HCT116 (cell line): ENCODE measurements at regions not wholly inside any gene's neighbourhood (a gene's known extent, or its start where the extent isn't known, plus 50 kb on each side); places are given as distances from the start of the nearest gene placed in this dataset.

Experiments
- ATAC-seq: fragments of 200-7000 bp; cut with Tn5 transposase; 2 replicates; pipeline ENCODE4 v1.9.1; 2020; ENCODE audit warnings: mild to moderate bottlenecking, moderate library complexity
- BruUV-seq: library from RNA; stranded (reverse); fragments of 400-500 nt; replicated peaks from 2 replicates; lab custom pipeline; 2021; lab: Mats Ljungman, UMichigan
- CTCF ChIA-PET: fragments of 300-600 bp; sonication (Branson Sonifier 250); formaldehyde crosslinking; loops from one replicate; lab custom pipeline; 2021; ENCODE audit warnings: antibody characterized with exemption; lab: Charles Lee
- POLR2A ChIA-PET: fragments of 300-600, 350-600 bp; sonication (Branson Sonifier 250); formaldehyde crosslinking; loops from one replicate; lab custom pipeline; 2021; ENCODE audit warnings: antibody characterized with exemption; lab: Charles Lee
- RAD21 ChIA-PET, 2 experiments: fragments of 300-600 bp; sonication (Branson Sonifier 250); formaldehyde crosslinking; loops; one replicate each; lab custom pipeline; 2023; ENCODE audit warnings: low total read pairs in 2 of 2; ENCODE audit not compliant: uncharacterized antibody in 2 of 2, unreplicated experiment in 2 of 2, low non-redundant PET in 1 of 2; lab: Charles Lee
- DNase-seq: peaks from one replicate; pipeline ENCODE4 v3.0.0-alpha.2; 2010; ENCODE audit warnings: low read depth, low spot score
- H2AFZ ChIP-seq: fragments of 200-600 bp; shearing (Covaris generic), sonication (generic); 2 replicates; pipeline ENCODE4 v1.6.1; 2017; ENCODE audit warnings: low read depth, mixed run types, mixed read lengths, antibody characterized with exemption, low read length; ENCODE audit not compliant: poor library complexity, severe bottlenecking
- H3K27ac ChIP-seq: 2 replicates; pipeline ENCODE4 v1.5.1; 2012; ENCODE audit warnings: low read depth, low read length
- H3K27me3 ChIP-seq: fragments of 200-600 bp; sonication (generic); 2 replicates; pipeline ENCODE4 v1.6.1; 2016; ENCODE audit warnings: mixed run types, low read length, mixed read lengths; ENCODE audit not compliant: insufficient read depth
- H3K36me3 ChIP-seq, 2 experiments: fragments of 200-500 bp in 1 of 2; fragments of 200-600 bp in 1 of 2; sonication (Bioruptor generic) in 1 of 2; sonication (generic) in 1 of 2; 2 replicates each; pipeline versions ENCODE4 v1.5.1 to v1.6.1; 2014 to 2016; ENCODE audit warnings: low read length in 2 of 2, inconsistent platforms in 1 of 2, mixed read lengths in 1 of 2, mixed run types in 1 of 2; ENCODE audit not compliant: insufficient read depth in 2 of 2, control insufficient read depth in 1 of 2
- H3K4me1 ChIP-seq, 2 experiments: fragments of 200-600 bp in 1 of 2; sonication (generic) in 1 of 2; 2 replicates each; pipeline versions ENCODE4 v1.5.1 to v1.6.1; 2012 to 2017; ENCODE audit warnings: low read length in 2 of 2, inconsistent platforms in 1 of 2, mild to moderate bottlenecking in 1 of 2, mixed read lengths in 1 of 2, mixed run types in 1 of 2, moderate library complexity in 1 of 2; ENCODE audit not compliant: insufficient read depth in 2 of 2, control insufficient read depth in 1 of 2
- H3K4me2 ChIP-seq: fragments of 200-600 bp; sonication (generic); 2 replicates; pipeline ENCODE4 v1.6.1; 2017; ENCODE audit warnings: mixed run types, low read length, mixed read lengths
- H3K4me3 ChIP-seq, 2 experiments: fragments of 200-600 bp in 1 of 2; sonication (generic) in 1 of 2; replicated peaks in 1 of 2; 2 replicates each; pipeline ENCODE4 v1.5.1; 2011 to 2016; ENCODE audit warnings: low read length in 2 of 2, control low read depth in 1 of 2, low read depth in 1 of 2, mild to moderate bottlenecking in 1 of 2, mixed read lengths in 1 of 2, mixed run types in 1 of 2
- H3K79me2 ChIP-seq: fragments of 200-600 bp; sonication (generic); 2 replicates; pipeline ENCODE4 v1.6.1; 2017; ENCODE audit warnings: mild to moderate bottlenecking, mixed run types, low read length, moderate library complexity, mixed read lengths; ENCODE audit not compliant: insufficient read depth
- H3K9ac ChIP-seq: fragments of 200-600 bp; sonication (generic); 2 replicates; pipeline ENCODE4 v1.6.1; 2016; ENCODE audit warnings: low read length, mixed read lengths
- H3K9me2 ChIP-seq: fragments of 200-600 bp; sonication (generic), shearing (Covaris generic); 2 replicates; pipeline ENCODE4 v1.6.1; 2017; ENCODE audit warnings: mixed run types, mild to moderate bottlenecking, moderate library complexity; ENCODE audit not compliant: insufficient read depth
- H3K9me3 ChIP-seq, 2 experiments: fragments of 200-500 bp in 1 of 2; fragments of 200-600 bp in 1 of 2; sonication (Bioruptor generic) in 1 of 2; sonication (generic) in 1 of 2; 2 replicates each; pipeline ENCODE4 v1.6.1; 2014 to 2017; ENCODE audit warnings: low read length in 2 of 2, mixed read lengths in 2 of 2, inconsistent platforms in 1 of 2, low read depth in 1 of 2, mild to moderate bottlenecking in 1 of 2, mixed run types in 1 of 2, moderate library complexity in 1 of 2; ENCODE audit not compliant: control insufficient read depth in 1 of 2, insufficient read depth in 1 of 2
- H4K20me1 ChIP-seq: fragments of 200-600 bp; sonication (generic), shearing (Covaris generic); 2 replicates; pipeline ENCODE4 v1.6.1; 2017; ENCODE audit warnings: mixed run types, mild to moderate bottlenecking, moderate library complexity; ENCODE audit not compliant: insufficient read depth
- EGR1 ChIP-seq: IDR thresholded peaks from 2 replicates; pipeline ENCODE4 v1.6.1; 2012; ENCODE audit warnings: low read depth
- EZH2 ChIP-seq: fragments of 200-600 bp; sonication (generic); IDR thresholded peaks from 2 replicates; pipeline ENCODE4 v1.6.1; 2017; ENCODE audit warnings: antibody characterized with exemption, mixed run types
- EZH2phosphoT487 ChIP-seq: fragments of 200-600 bp; IDR thresholded peaks from 2 replicates; pipeline ENCODE4 v1.6.1; 2018; ENCODE audit warnings: antibody characterized with exemption, borderline replicate concordance
- MAX ChIP-seq: IDR thresholded peaks from 2 replicates; pipeline ENCODE4 v1.6.1; 2012
- POLR2A ChIP-seq: IDR thresholded peaks from 2 replicates; pipeline ENCODE4 v1.7.0; 2011; ENCODE audit warnings: borderline replicate concordance; ENCODE audit not compliant: insufficient read depth, insufficient read length; ENCODE audit errors: extremely low read depth
- RAD21 ChIP-seq: IDR thresholded peaks from 2 replicates; pipeline ENCODE4 v1.6.1; 2012; ENCODE audit warnings: low read depth, mild to moderate bottlenecking
- REST ChIP-seq: IDR thresholded peaks from 2 replicates; pipeline ENCODE4 v1.6.1; 2012; ENCODE audit warnings: low read depth
- SIN3A ChIP-seq: IDR thresholded peaks from 2 replicates; pipeline ENCODE4 v1.6.1; 2012; ENCODE audit warnings: low read depth
- SP1 ChIP-seq: IDR thresholded peaks from 2 replicates; pipeline ENCODE4 v1.6.1; 2012; ENCODE audit warnings: low read depth
- TCF7L2 ChIP-seq: IDR thresholded peaks from 2 replicates; pipeline ENCODE4 v1.7.0; 2011; ENCODE audit warnings: borderline replicate concordance, inconsistent platforms; ENCODE audit not compliant: insufficient read depth, insufficient read length; ENCODE audit errors: extremely low read depth
- YY1 ChIP-seq: IDR thresholded peaks from 2 replicates; pipeline ENCODE4 v1.6.1; 2011; ENCODE audit warnings: low read length, low read depth, moderate library complexity, mild to moderate bottlenecking; ENCODE audit not compliant: insufficient replicate concordance; ENCODE audit errors: extremely low read depth
- ZBTB33 ChIP-seq: IDR thresholded peaks from 2 replicates; pipeline ENCODE4 v1.6.1; 2011; ENCODE audit warnings: mild to moderate bottlenecking, low read length, moderate library complexity; ENCODE audit not compliant: insufficient replicate concordance; ENCODE audit errors: extremely low read depth
- intact Hi-C: fragments of 100-400 bp; cut with micrococcal nuclease; formaldehyde crosslinking; loops from 2 replicates; pipeline ENCODE4 v1.10.0; 2022

GRCh38 chr7:19206721-19207120, 61.5 kb upstream of the FERD3L start:
- no peaks in the 10 kb centered on the region for H3K4me1 ChIP-seq
- H3K36me3 ChIP-seq = no peaks in the 10 kb centered on the region
- H3K27ac ChIP-seq = no peak overlapping the region
- H3K9me3 ChIP-seq = no peaks in the 10 kb centered on the region
- intact Hi-C loops = no loop called here
- no peak overlapping the region for H2AFZ ChIP-seq
- H3K4me3 ChIP-seq = no peak overlapping the region
- POLR2A ChIA-PET = no interaction called here
- H4K20me1 ChIP-seq = no peaks in the 10 kb centered on the region
- ATAC-seq (no peak), DNase-seq (no peak)
- no peaks in the 10 kb centered on the region for H3K9me2 ChIP-seq
- TF ChIP-seq ZBTB33 = no peak
- TF ChIP-seq POLR2A = no peak
- TF ChIP-seq SIN3A = no peak
- TF ChIP-seq EZH2phosphoT487 = no peak
- no peak for TF ChIP-seq MAX
- TF ChIP-seq EGR1 = no peak
- TF ChIP-seq RAD21 = no peak
- no peak for TF ChIP-seq YY1
- no peak for TF ChIP-seq SP1
- TF ChIP-seq EZH2 = no peak
- no peak for TF ChIP-seq TCF7L2
- TF ChIP-seq REST = no peak
- H3K27me3 ChIP-seq = no peaks in the 10 kb centered on the region
- no peak overlapping the region for H3K4me2 ChIP-seq
- no TSS peak for BruUV-seq
- no peak overlapping the region for H3K9ac ChIP-seq
- H3K79me2 ChIP-seq = no peaks in the 10 kb centered on the region
- CTCF ChIA-PET = no interaction called here
- RAD21 ChIA-PET = no interaction called here
